WI38 (cell line): ENCODE measurements at regions not wholly inside any gene's neighbourhood (a gene's known extent, or its start where the extent isn't known, plus 50 kb on each side); places are given as distances from the start of the nearest gene placed in this dataset.

Experiments
- H3K4me3 ChIP-seq: 2 replicates; pipeline ENCODE4 v1.5.1; 2011; ENCODE audit warnings: low read depth, mild to moderate bottlenecking, control low read depth, low read length
- TF ChIP-seq, protein P1 (sequence below): IDR thresholded peaks from 2 replicates; pipeline ENCODE4 v1.5.1; 2012; ENCODE audit warnings: low read depth, mild to moderate bottlenecking, control low read depth, low read length

DNA sequence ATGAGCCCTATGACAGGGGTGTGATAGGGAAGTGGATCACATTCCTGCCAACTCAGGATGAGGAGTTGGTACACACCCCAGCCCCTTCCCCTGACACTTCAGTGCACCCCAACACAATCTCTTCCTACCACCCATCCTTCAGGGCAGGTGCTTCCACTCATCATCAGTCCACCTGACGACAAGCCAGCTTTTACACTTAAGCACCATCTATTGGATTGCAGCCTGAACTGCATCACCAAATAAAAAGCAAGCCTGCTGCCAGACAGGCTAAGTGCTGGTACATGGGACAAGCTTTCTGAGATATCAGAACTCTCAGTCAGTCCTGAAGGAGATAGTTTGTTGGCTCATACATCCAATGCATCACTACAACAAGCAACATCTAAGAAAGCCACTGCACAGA is 69.0 kb upstream of the TMEM200A start:
- H3K4me3 ChIP-seq: no peak overlapping the region
- TF ChIP-seq, protein P1, sequence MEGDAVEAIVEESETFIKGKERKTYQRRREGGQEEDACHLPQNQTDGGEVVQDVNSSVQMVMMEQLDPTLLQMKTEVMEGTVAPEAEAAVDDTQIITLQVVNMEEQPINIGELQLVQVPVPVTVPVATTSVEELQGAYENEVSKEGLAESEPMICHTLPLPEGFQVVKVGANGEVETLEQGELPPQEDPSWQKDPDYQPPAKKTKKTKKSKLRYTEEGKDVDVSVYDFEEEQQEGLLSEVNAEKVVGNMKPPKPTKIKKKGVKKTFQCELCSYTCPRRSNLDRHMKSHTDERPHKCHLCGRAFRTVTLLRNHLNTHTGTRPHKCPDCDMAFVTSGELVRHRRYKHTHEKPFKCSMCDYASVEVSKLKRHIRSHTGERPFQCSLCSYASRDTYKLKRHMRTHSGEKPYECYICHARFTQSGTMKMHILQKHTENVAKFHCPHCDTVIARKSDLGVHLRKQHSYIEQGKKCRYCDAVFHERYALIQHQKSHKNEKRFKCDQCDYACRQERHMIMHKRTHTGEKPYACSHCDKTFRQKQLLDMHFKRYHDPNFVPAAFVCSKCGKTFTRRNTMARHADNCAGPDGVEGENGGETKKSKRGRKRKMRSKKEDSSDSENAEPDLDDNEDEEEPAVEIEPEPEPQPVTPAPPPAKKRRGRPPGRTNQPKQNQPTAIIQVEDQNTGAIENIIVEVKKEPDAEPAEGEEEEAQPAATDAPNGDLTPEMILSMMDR: no peak

DNA sequence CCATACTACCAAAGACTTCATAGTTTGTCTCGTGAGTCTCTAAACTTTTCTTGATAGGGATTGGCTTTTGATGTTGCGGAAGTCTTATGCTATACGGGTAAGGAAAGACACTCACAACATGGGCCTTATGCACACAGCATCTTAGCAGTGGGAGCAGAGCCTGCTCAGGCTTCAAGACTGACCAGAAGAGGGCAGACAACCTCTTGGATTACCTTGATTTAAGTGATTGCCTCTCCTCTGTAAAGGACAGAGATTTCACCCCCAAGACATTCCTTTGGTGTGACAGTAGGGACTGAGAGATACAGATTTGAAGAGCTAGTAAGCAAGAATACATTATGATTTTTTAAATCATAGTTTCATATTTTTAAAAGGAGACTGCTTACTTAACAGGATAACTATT is 71.0 kb upstream of the SAMD3 start:
- no peak overlapping the region for H3K4me3 ChIP-seq
- TF ChIP-seq, protein P1: peak; percentile 63

DNA sequence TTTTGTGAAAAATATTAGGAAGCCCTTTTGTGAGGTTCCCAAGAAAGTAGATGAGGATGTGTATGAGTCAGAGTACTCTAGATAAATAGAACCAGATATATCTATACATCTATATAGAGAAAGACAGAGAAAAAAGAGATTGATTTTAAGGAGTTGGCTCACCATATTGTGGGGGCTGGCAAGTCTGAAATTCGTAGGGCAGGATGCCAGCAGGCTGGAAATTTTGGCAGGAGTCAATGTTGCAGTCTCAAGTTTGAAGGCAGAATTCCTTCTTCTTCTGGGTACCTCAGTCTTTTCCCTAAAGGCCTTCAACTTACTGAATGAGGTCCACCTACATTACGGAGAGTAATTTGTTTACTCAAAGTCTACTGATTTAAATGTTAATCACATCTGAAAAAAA is 65.3 kb upstream of the SAMD3 start:
- TF ChIP-seq, protein P1: no peak
- no peak overlapping the region for H3K4me3 ChIP-seq

DNA sequence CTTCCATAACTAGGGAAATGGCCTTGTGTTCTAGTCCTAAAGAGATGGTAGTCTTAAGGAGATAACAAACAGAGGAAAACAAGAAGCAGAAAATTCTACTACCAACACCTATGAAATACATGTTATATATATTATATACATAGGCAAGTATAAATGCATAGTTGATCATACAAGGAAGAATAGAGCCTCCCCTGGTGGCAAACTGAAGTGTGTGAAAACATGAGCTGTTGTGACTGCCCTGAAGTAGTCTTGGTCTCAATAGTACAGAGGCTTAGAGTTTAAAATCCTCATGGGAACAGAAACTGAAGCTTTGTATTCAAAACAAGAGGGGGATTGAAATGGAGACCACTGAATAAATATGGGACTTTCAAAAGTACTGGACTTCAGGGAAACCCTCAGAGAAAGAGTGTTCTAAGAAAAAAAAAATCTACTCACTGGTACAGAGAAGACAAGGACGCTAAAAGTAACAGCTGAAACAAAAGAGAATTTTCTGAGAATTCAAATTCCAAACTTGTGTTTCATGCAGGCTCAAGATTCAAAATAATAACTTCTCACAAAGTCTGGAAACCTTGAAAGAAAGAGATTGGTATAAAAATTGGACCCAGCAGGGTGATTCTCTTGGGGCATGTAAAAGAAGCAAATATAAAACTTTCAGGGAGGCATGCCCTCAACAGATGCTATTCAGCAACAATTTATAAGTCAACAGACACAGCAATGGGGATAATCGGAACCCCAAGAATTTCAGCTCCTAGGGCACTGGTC is 59.7 kb upstream of the SAMD3 start:
- no peak overlapping the region for H3K4me3 ChIP-seq
- TF ChIP-seq, protein P1: peak; percentile 46

DNA sequence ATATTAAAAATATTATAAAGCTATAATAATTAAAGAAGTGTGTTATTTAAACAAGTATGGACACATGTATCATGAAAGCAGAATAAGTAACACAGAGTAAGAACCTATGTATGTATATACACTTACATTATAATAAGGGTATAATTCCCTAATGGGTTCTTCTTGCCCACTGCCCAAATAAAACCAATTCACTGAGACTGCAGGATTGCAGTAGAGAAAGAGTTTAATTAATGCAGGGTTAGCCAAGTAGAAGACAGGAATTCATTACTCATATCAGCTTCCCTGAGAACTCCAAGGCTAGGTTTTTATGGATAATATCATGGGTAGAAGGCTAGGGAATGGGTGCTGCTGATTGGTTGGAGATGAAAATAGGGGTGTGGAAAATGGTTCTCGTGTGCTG is 53.8 kb upstream of the SAMD3 start:
- TF ChIP-seq, protein P1: no peak
- no peak overlapping the region for H3K4me3 ChIP-seq

DNA sequence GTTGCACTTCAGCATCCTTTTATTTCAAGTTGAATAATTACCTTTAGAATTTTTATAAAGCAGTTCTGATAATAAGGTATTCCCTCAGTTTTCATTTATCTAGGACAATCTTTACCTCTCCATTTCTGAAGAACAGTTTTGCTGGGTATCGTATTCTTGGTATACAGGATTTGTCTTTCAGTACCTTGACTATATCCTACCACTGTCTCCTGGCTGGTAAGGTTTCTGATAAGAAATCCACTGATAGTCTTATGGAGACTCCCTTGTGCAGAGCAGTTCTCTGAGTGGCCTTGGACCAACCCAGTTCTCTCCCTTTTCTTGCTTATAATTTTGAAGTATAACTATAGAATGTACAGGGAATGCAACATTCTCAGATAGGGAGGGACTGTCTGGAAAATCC is 51.3 kb upstream of the SAMD3 start:
- TF ChIP-seq, protein P1: no peak
- H3K4me3 ChIP-seq: no peak overlapping the region
